ENCODE measurements at regions not wholly inside any gene's neighbourhood (a gene's known extent, or its start where the extent isn't known, plus 50 kb on each side); places are given as distances from the start of the nearest gene placed in this dataset.

DNA sequence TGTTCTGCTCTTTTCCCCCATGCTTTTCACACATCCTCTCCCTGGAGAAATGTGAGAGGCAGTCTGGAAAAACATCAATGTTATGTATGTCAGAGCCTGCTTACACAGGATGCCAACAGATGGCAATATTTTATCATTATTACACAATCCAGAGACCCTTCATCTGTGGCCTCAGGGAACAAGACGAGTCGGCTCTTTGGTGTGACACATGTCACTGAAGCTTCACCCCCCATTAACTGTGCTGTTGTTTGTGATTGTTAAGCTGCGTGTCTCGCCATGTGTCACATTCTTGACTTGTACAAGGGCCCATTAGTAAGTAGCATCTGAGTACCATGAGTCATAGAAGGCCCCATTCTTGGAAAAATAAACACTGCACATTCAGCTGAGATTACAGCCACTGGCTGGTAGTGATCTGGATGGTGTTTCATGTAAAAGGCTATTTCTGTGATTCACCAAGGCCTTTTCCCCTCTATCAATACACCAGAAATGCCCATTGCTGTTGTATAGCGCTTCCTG is 682.1 kb upstream of the SOX9 start:
- no peak for TF ChIP-seq EZH2 (IDR thresholded peaks at IDR 0.05; ENCODE audit: borderline replicate concordance, low read depth, low read length, severe bottlenecking)
- TF ChIP-seq CTCF (IDR thresholded peaks at IDR 0.05; ENCODE audit: extremely low read depth in 1 of 2, insufficient read depth in 1 of 2, low read depth in 1 of 2, low read length in 2 of 2) = no peak
- no peak for TF ChIP-seq MAX (IDR thresholded peaks at IDR 0.05; ENCODE audit: insufficient read depth, insufficient read length)
- TF ChIP-seq POLR2A (IDR thresholded peaks at IDR 0.05; ENCODE audit: low read depth, low read length) = no peak
- no peak for TF ChIP-seq POLR2AphosphoS5 (IDR thresholded peaks at IDR 0.05; ENCODE audit: insufficient read depth, low read depth, low read length)
- no peak for TF ChIP-seq JUN (IDR thresholded peaks at IDR 0.05; ENCODE audit: borderline replicate concordance, insufficient read depth, insufficient read length, low read depth)
- TF ChIP-seq FOS (IDR thresholded peaks at IDR 0.05; ENCODE audit: borderline replicate concordance, insufficient read depth, low read length) = no peak

All from endothelial cell of umbilical vein (primary cell).